Keratinocyte (primary cell): ENCODE measurements at regions not wholly inside any gene's neighbourhood (a gene's known extent, or its start where the extent isn't known, plus 50 kb on each side); places are given as distances from the start of the nearest gene placed in this dataset.

ENCODE experiments used
- DNase-seq: peaks from one replicate; pipeline ENCODE4 v3.0.0-alpha.2; 2011; ENCODE audit warnings: low read depth, missing footprints, low spot score
- FAIRE-seq: peaks from 2 replicates; lab custom pipeline; 2011; peaks lifted over from hg19 to GRCh38; lab: Jason Lieb, UNC
- H2AFZ ChIP-seq: 2 replicates; pipeline ENCODE4 v1.6.0; 2012; ENCODE audit warnings: low read length, control low read depth, inconsistent platforms; ENCODE audit not compliant: control insufficient read depth
- H3K27ac ChIP-seq: 2 replicates; pipeline ENCODE4 v1.5.1; 2011; ENCODE audit warnings: low read length; ENCODE audit not compliant: control insufficient read depth, insufficient read depth
- H3K27me3 ChIP-seq: 3 replicates; pipeline ENCODE4 v1.6.0; 2011; ENCODE audit warnings: low read length; ENCODE audit not compliant: control insufficient read depth, insufficient read depth; ENCODE audit errors: extremely low read depth
- H3K36me3 ChIP-seq, 2 experiments: 2 replicates in 1 of 2; 3 replicates in 1 of 2; pipeline ENCODE4 v1.5.1; 2011; ENCODE audit warnings: low read length in 2 of 2, mild to moderate bottlenecking in 1 of 2; ENCODE audit not compliant: control insufficient read depth in 2 of 2, insufficient read depth in 2 of 2; ENCODE audit errors: extremely low read depth in 1 of 2
- H3K4me1 ChIP-seq: 3 replicates; pipeline ENCODE4 v1.5.1; 2011; ENCODE audit warnings: low read length; ENCODE audit not compliant: control insufficient read depth, insufficient read depth; ENCODE audit errors: extremely low read depth
- H3K4me2 ChIP-seq: 3 replicates; pipeline ENCODE4 v1.6.0; 2011; ENCODE audit warnings: low read depth, low read length; ENCODE audit not compliant: control insufficient read depth, insufficient read depth; ENCODE audit errors: extremely low read depth
- H3K4me3 ChIP-seq, 3 experiments: fragments of 200-600 bp in 1 of 3; sonication (generic) in 1 of 3; 2 replicates in 2 of 3; 3 replicates in 1 of 3; pipeline ENCODE4 v1.5.1; 2011 to 2016; ENCODE audit warnings: low read length in 3 of 3, mild to moderate bottlenecking in 3 of 3, control low read depth in 2 of 3, inconsistent platforms in 1 of 3, low read depth in 1 of 3, mixed read lengths in 1 of 3, mixed run types in 1 of 3, moderate library complexity in 1 of 3; ENCODE audit not compliant: control insufficient read depth in 2 of 3, insufficient read depth in 2 of 3; ENCODE audit errors: extremely low read depth in 1 of 3
- H3K79me2 ChIP-seq: 2 replicates; pipeline ENCODE4 v1.6.0; 2012; ENCODE audit warnings: low read length; ENCODE audit not compliant: control insufficient read depth, insufficient read depth
- H3K9ac ChIP-seq: 3 replicates; pipeline ENCODE4 v1.6.0; 2011; ENCODE audit warnings: low read length; ENCODE audit not compliant: control insufficient read depth, insufficient read depth; ENCODE audit errors: extremely low read depth
- H3K9me1 ChIP-seq: 3 replicates; pipeline ENCODE4 v1.6.0; 2011; ENCODE audit warnings: low read length; ENCODE audit not compliant: control insufficient read depth, insufficient read depth; ENCODE audit errors: extremely low read depth
- H3K9me3 ChIP-seq: 2 replicates; pipeline ENCODE4 v1.5.1; 2012; ENCODE audit warnings: low read depth, low read length; ENCODE audit not compliant: control insufficient read depth
- H4K20me1 ChIP-seq: 3 replicates; pipeline ENCODE4 v1.6.0; 2011; ENCODE audit warnings: low read length; ENCODE audit not compliant: control insufficient read depth, insufficient read depth; ENCODE audit errors: extremely low read depth
- CTCF ChIP-seq, 3 experiments: IDR thresholded peaks in 1 of 3; conservative IDR thresholded peaks in 1 of 3; optimal IDR thresholded peaks in 1 of 3; 2 replicates in 2 of 3; 3 replicates in 1 of 3; pipeline versions ENCODE3 to v1.5.1; 2011; ENCODE audit warnings: low read length in 3 of 3, mild to moderate bottlenecking in 3 of 3, moderate library complexity in 2 of 3, control low read depth in 1 of 3, inconsistent platforms in 1 of 3; ENCODE audit not compliant: insufficient read depth in 2 of 3; ENCODE audit errors: extremely low read depth in 1 of 3
- EZH2 ChIP-seq: IDR thresholded peaks from one replicate; pipeline ENCODE4 v1.6.1; 2012; ENCODE audit warnings: inconsistent platforms, mild to moderate bottlenecking, low read length, moderate library complexity
- dilution Hi-C: fragments of 300-500 bp; cut with MboI; formaldehyde crosslinking; loops from one replicate; pipeline ENCODE4 v1.7.0; 2020; ENCODE audit warnings: low sequenced_read_pairs; ENCODE audit not compliant: extremely low pct_ligation_motif_present

GRCh38 chr10:36946598-36946997 lies 178.8 kb upstream of the ANKRD30A start:
- no peaks in the 10 kb centered on the region for H4K20me1 ChIP-seq
- no peaks in the 10 kb centered on the region for H3K4me1 ChIP-seq
- no peaks in the 10 kb centered on the region for H3K27me3 ChIP-seq
- H3K36me3 ChIP-seq, result no peaks in the 10 kb centered on the region
- H3K9me1 ChIP-seq, result no peaks in the 10 kb centered on the region
- H3K9me3 ChIP-seq, result peaks cover 2% of the 10 kb centered on the region
- H3K9ac ChIP-seq, result no peak overlapping the region
- dilution Hi-C loops, result no loop called here
- no peak overlapping the region for H3K4me2 ChIP-seq
- H3K4me3 ChIP-seq, result no peak overlapping the region
- H2AFZ ChIP-seq, result no peak overlapping the region
- DNase-seq (no peak), FAIRE-seq (no peak)
- H3K79me2 ChIP-seq, result no peaks in the 10 kb centered on the region
- TF ChIP-seq CTCF (optimal IDR thresholded peaks at IDR 0.05 in 1 of 3, IDR thresholded peaks at IDR 0.05 in 1 of 3, conservative IDR thresholded peaks at IDR 0.05 in 1 of 3; ENCODE audit: extremely low read depth in 1 of 3, insufficient read depth in 2 of 3, low read length in 3 of 3) (no peak), EZH2 (no peak)
- H3K27ac ChIP-seq, result no peak overlapping the region

GRCh38 chr10:36943544-36943943 lies 181.9 kb upstream of the ANKRD30A start:
- peaks cover 2% of the 10 kb centered on the region for H3K9me3 ChIP-seq
- no peaks in the 10 kb centered on the region for H3K9me1 ChIP-seq
- H3K4me3 ChIP-seq, result no peak overlapping the region
- no peak overlapping the region for H3K4me2 ChIP-seq
- no peak overlapping the region for H3K27ac ChIP-seq
- TF ChIP-seq EZH2, result no peak
- no peak for TF ChIP-seq CTCF (optimal IDR thresholded peaks at IDR 0.05 in 1 of 3, IDR thresholded peaks at IDR 0.05 in 1 of 3, conservative IDR thresholded peaks at IDR 0.05 in 1 of 3; ENCODE audit: extremely low read depth in 1 of 3, insufficient read depth in 2 of 3, low read length in 3 of 3)
- dilution Hi-C loops, result no loop called here
- no peaks in the 10 kb centered on the region for H3K79me2 ChIP-seq
- no peak overlapping the region for H2AFZ ChIP-seq
- FAIRE-seq (no peak), DNase-seq (no peak)
- no peaks in the 10 kb centered on the region for H3K27me3 ChIP-seq
- H3K4me1 ChIP-seq, result no peaks in the 10 kb centered on the region
- H4K20me1 ChIP-seq, result no peaks in the 10 kb centered on the region
- H3K36me3 ChIP-seq, result no peaks in the 10 kb centered on the region
- H3K9ac ChIP-seq, result no peak overlapping the region
